ENCODE measurements at regions not wholly inside any gene's neighbourhood (a gene's known extent, or its start where the extent isn't known, plus 50 kb on each side); places are given as distances from the start of the nearest gene placed in this dataset.

- TF ChIP-seq CTCF (IDR thresholded peaks at IDR 0.05) (no peak), POLR2A (IDR thresholded peaks at IDR 0.05) (no peak)
These were observed 596.4 kb upstream of the GHITM start for GRCh38 chr10:83542774-83543411.

All from uterus (tissue), 2 donors.